Activated CD8-positive, alpha-beta memory T cell treated with anti-CD3 and anti-CD28 coated beads, Interleukin-2, amount 10 ng/mL, durations not matched to agents 7 days and 5 days (primary cell): ENCODE measurements at regions not wholly inside any gene's neighbourhood (a gene's known extent, or its start where the extent isn't known, plus 50 kb on each side); places are given as distances from the start of the nearest gene placed in this dataset.
"Not testable (repeated sequence)": the region's sequence is repeated elsewhere in the genome, so short reads cannot be mapped to it uniquely, and the experiment has no call there.

ENCODE experiments used
- ATAC-seq: fragments of 150-1000 bp; cut with Tn5 transposase; one replicate; pipeline ENCODE4 v1.10.0; 2021; ENCODE audit warnings: moderate library complexity
- CTCF ChIA-PET: fragments of 350-600 bp; sonication (Branson Sonifier 250); formaldehyde crosslinking; loops from one replicate; lab custom pipeline; 2021; ENCODE audit warnings: antibody characterized with exemption; lab: Charles Lee
- DNase-seq: peaks from one replicate; pipeline ENCODE4 v3.0.0-alpha.2; 2020
- H3K27ac Mint-ChIP-seq: one replicate; pipeline ENCODE4 v1.8.0; 2021; ENCODE audit warnings: mild to moderate bottlenecking, mixed read lengths
- H3K27me3 Mint-ChIP-seq: one replicate; pipeline ENCODE4 v1.8.0; 2021; ENCODE audit warnings: mixed read lengths
- H3K36me3 Mint-ChIP-seq: one replicate; pipeline ENCODE4 v1.8.0; 2021; ENCODE audit warnings: mild to moderate bottlenecking, mixed read lengths
- H3K4me1 Mint-ChIP-seq: one replicate; pipeline ENCODE4 v1.8.0; 2021; ENCODE audit warnings: mixed read lengths
- H3K4me3 Mint-ChIP-seq: one replicate; pipeline ENCODE4 v1.8.0; 2021; ENCODE audit warnings: mild to moderate bottlenecking, moderate library complexity, mixed read lengths
- H3K9me3 Mint-ChIP-seq: one replicate; pipeline ENCODE4 v1.8.0; 2022; ENCODE audit warnings: low read depth, mixed read lengths

DNA sequence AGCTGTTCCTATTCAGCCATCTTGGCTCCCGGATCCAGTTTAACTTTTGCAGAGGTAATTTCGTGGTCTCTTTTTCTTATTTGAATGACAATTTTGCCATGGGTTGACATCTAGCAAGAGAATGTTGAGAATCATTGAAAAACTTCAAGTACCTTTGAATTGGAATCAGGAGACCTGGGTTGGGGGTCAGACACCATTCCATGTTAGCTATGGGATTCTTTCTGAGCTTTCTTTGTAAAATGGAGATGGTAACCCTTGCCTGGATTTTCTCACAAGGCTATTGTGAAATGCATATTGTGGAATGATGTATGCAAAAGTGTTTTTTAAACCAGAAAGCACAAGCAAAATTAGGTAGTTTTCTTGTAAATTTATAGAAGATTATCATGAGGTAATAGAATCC lies 79.1 kb upstream of the HAND2 start:
- DNase-seq (no peak), ATAC-seq (no peak)
- H3K36me3 Mint-ChIP-seq = no peaks in the 10 kb centered on the region
- H3K9me3 Mint-ChIP-seq = no peaks in the 10 kb centered on the region
- no peaks in the 10 kb centered on the region for H3K4me1 Mint-ChIP-seq
- CTCF ChIA-PET = no interaction called here
- no peak overlapping the region for H3K4me3 Mint-ChIP-seq
- H3K27me3 Mint-ChIP-seq = no peaks in the 10 kb centered on the region
- no peak overlapping the region for H3K27ac Mint-ChIP-seq

GRCh38 chr4:173608632-173609031 lies 78.6 kb upstream of the HAND2 start:
- DNase-seq, H3K27me3 Mint-ChIP-seq, ATAC-seq, H3K9me3 Mint-ChIP-seq, H3K27ac Mint-ChIP-seq, H3K4me1 Mint-ChIP-seq, CTCF ChIA-PET, H3K4me3 Mint-ChIP-seq, H3K36me3 Mint-ChIP-seq: not testable (repeated sequence)

GRCh38 chr4:173591760-173592159 lies 61.7 kb upstream of the HAND2 start:
- CTCF ChIA-PET = no interaction called here
- no peaks in the 10 kb centered on the region for H3K9me3 Mint-ChIP-seq
- H3K36me3 Mint-ChIP-seq = no peaks in the 10 kb centered on the region
- peaks cover 3% of the 10 kb centered on the region for H3K27me3 Mint-ChIP-seq
- ATAC-seq = no peak
- no peak overlapping the region for H3K27ac Mint-ChIP-seq
- H3K4me3 Mint-ChIP-seq = no peak overlapping the region
- H3K4me1 Mint-ChIP-seq = no peaks in the 10 kb centered on the region
- DNase-seq = no peak

DNA sequence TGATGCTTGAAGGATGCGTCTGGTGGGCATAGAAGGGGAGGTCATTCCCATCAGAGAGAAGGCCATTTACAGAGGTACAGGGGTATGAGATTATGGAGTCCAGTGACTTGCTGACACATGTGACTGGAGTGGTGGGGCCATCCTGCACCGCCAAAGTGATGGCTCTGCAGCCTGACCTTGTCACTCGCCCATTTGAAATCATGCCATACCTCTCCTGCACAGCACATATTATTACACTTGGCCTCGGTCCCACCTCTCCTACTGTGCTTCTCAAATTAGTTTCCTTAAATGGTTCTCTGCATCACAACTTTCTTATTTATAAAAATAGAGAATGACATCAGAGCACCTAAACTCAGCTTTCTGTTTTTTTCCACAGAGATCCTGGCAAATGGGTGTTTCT lies 60.7 kb upstream of the HAND2 start:
- H3K27ac Mint-ChIP-seq = no peak overlapping the region
- H3K4me3 Mint-ChIP-seq = no peak overlapping the region
- no peaks in the 10 kb centered on the region for H3K9me3 Mint-ChIP-seq
- CTCF ChIA-PET = no interaction called here
- ATAC-seq = no peak
- no peak for DNase-seq
- H3K27me3 Mint-ChIP-seq = peaks cover 3% of the 10 kb centered on the region
- no peaks in the 10 kb centered on the region for H3K36me3 Mint-ChIP-seq
- H3K4me1 Mint-ChIP-seq = no peaks in the 10 kb centered on the region

DNA sequence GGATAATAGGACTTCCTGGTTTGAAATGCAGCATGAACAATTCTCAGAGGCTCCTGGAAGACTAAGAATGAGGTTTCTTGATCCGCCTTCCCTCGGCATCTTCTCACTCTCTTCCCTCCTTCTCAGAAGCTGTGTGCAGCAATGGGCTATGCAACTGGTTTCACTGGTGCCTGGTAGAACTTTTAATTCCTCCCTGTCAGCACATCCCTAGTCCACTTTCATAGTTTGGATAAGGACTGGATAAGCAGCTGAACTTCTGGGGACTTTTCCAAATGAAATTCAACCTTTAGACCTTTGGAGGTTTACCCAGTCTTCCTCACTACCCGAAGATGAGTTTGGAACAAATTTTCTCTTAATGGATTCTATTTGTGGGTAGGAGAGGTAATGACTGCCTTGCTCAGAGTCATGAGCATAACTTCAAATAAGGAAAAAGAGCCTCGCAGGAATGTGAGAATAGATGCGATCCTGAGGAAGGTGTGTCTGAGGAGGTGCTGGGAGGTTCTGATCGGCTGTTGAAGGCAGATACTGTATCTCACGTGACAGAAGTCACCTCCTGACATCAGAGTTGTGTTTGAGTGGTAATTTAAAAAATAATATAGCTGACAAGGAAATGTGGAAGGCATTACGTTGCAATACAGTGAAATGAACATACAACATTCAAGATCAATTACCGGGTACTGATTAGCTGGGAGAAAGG lies 56.0 kb upstream of the HAND2 start:
- CTCF ChIA-PET = no interaction called here
- Mint-ChIP-seq H3K27ac (no peak overlapping the region), H3K9me3 (no peaks in the 10 kb centered on the region), H3K27me3 (peaks cover 3% of the 10 kb centered on the region), H3K36me3 (no peaks in the 10 kb centered on the region), H3K4me1 (no peaks in the 10 kb centered on the region), H3K4me3 (no peak overlapping the region)
- DNase-seq (no peak), ATAC-seq (no peak)

DNA sequence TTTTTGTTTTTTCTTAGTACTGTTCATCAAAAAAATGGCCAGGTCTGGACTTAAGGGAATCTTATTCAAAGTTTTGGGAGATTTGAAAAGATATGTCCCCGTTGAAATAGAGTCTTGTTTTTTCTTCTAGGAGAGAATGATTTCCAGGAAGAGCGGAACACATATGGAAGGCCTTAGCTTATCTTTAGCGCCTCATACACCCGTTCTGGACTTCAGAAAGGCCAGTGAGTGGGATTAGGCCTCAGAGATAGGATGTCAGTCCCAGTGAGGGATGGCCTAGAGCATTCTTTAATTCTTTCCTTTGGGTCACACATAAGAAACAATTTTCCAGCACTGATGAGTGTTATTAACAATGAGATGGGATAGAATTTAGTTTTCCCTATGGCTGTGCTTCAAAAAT lies 54.5 kb upstream of the HAND2 start:
- CTCF ChIA-PET = no interaction called here
- Mint-ChIP-seq H3K4me1 (no peaks in the 10 kb centered on the region), H3K36me3 (no peaks in the 10 kb centered on the region), H3K27ac (no peak overlapping the region), H3K4me3 (no peak overlapping the region), H3K27me3 (peaks cover 3% of the 10 kb centered on the region), H3K9me3 (no peaks in the 10 kb centered on the region)
- ATAC-seq (no peak), DNase-seq (no peak)
